ENCODE measurements at regions not wholly inside any gene's neighbourhood (a gene's known extent, or its start where the extent isn't known, plus 50 kb on each side); places are given as distances from the start of the nearest gene placed in this dataset.
A peak's percentile ranks its signal among the peaks of the same experiment; 100 is the strongest.

- no peak for TF ChIP-seq GATA2 (IDR thresholded peaks at IDR 0.05; ENCODE audit: low read depth, low read length)
- no peak for TF ChIP-seq GATA3 (IDR thresholded peaks at IDR 0.05; ENCODE audit: low read depth, low read length)
Observed at GRCh38 chr2:190811811-190812210, 68.8 kb upstream of the GLS start.

GRCh38 chr2:190812506-190813294 lies 67.9 kb upstream of the GLS start:
- TF ChIP-seq GATA2 (IDR thresholded peaks at IDR 0.05; ENCODE audit: low read depth, low read length) (no peak), GATA3 (IDR thresholded peaks at IDR 0.05; ENCODE audit: low read depth, low read length) (no peak)

DNA sequence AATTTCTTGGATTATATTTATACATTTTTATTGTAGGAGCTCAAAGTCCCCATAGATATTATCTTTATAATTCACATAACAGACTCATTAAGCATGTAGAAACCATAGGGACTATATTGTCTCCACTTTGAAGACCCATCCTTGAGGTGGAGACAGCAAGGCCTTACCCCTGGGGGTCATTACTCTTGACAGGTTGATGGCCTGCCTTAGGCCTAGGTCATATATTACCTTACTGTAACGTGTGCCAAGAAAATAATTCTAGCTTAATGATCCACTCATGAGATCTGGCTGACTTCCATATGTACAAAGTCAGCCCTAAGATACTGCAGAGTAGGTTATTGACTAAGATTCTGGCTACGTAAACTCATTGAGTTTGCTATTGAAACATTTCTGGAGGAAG lies 65.4 kb upstream of the GLS start:
- TF ChIP-seq GATA3 (IDR thresholded peaks at IDR 0.05; ENCODE audit: low read depth, low read length) (no peak), GATA2 (IDR thresholded peaks at IDR 0.05; ENCODE audit: low read depth, low read length) (no peak)

- no peak for TF ChIP-seq GATA3 (IDR thresholded peaks at IDR 0.05; ENCODE audit: low read depth, low read length)
- TF ChIP-seq GATA2 (IDR thresholded peaks at IDR 0.05; ENCODE audit: low read depth, low read length) = no peak
Observed at GRCh38 chr2:190817082-190817481, 63.5 kb upstream of the GLS start.

GRCh38 chr2:190819840-190820301 lies 60.8 kb upstream of the GLS start:
- TF ChIP-seq GATA2 (IDR thresholded peaks at IDR 0.05; ENCODE audit: low read depth, low read length) (peak; percentile 96), GATA3 (IDR thresholded peaks at IDR 0.05; ENCODE audit: low read depth, low read length) (peak; percentile 90)

DNA sequence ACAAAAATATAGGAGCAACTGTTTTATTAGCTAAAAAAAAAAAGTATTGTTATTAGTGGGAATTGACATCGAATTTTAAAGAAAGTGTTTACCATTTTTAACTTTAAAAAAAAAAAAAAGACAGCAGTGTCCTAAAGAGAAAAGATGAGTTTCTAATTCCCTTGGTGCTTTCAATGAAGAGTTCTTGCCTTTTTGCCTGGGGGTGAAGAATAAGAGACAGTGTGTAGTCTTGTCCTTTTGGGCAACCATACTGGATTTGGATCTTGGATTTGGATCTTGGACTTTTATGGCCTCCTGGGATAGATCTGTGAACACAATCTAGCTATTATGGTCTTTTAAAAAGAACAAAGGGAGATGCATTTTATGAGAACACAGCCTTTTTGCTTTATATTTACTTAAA lies 60.2 kb upstream of the GLS start:
- TF ChIP-seq GATA3 (IDR thresholded peaks at IDR 0.05; ENCODE audit: low read depth, low read length) = no peak
- TF ChIP-seq GATA2 (IDR thresholded peaks at IDR 0.05; ENCODE audit: low read depth, low read length) = no peak

GRCh38 chr2:190822043-190822442 lies 58.6 kb upstream of the GLS start:
- TF ChIP-seq GATA3 (IDR thresholded peaks at IDR 0.05; ENCODE audit: low read depth, low read length) (no peak), GATA2 (IDR thresholded peaks at IDR 0.05; ENCODE audit: low read depth, low read length) (no peak)

- TF ChIP-seq GATA2 (IDR thresholded peaks at IDR 0.05; ENCODE audit: low read depth, low read length) (no peak), GATA3 (IDR thresholded peaks at IDR 0.05; ENCODE audit: low read depth, low read length) (no peak)
Observed at GRCh38 chr2:190827720-190828119, 52.9 kb upstream of the GLS start.

DNA sequence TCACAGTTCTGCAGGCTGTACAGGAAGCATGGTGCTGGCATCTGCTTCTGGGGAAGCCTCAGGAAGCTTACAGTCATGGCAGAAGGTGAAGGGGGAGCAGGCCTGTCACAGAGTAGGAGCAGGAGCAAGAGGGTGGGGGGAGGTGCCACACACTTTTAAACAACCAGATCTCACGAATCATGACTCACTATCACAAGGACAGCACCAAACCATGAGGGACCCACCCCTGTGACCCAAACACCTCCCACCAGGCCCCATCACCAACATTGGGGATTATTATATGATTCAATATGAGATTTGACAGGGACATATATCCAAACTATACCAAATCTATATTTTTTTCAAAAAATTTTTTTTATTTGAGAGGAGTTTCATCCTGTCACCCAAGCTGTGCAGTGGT lies 51.0 kb upstream of the GLS start:
- TF ChIP-seq GATA3 (IDR thresholded peaks at IDR 0.05; ENCODE audit: low read depth, low read length) = no peak
- TF ChIP-seq GATA2 (IDR thresholded peaks at IDR 0.05; ENCODE audit: low read depth, low read length) = no peak

Data from SH-SY5Y (cell line).